Activated T-helper 1 cell treated with anti-CD3 and anti-CD28 coated beads, Interleukin-12 subunit alpha, Interleukin-12 subunit beta, Interleukin-2, Interleukin-4 antibody, amounts not matched to agents 30 ng/mL and 10 ng/mL and 1 ng/mL, durations not matched to agents 14 hours and 24 hours and 36 hours (primary cell): ENCODE measurements at regions not wholly inside any gene's neighbourhood (a gene's known extent, or its start where the extent isn't known, plus 50 kb on each side); places are given as distances from the start of the nearest gene placed in this dataset.

ENCODE experiments used
- DNase-seq: peaks from one replicate; pipeline ENCODE4 v3.0.0; 2021; ENCODE audit warnings: low spot score
- H3K27ac Mint-ChIP-seq: one replicate; pipeline ENCODE4 v1.8.0; 2021; ENCODE audit warnings: mild to moderate bottlenecking, mixed read lengths
- H3K27me3 Mint-ChIP-seq: one replicate; pipeline ENCODE4 v1.8.0; 2022; ENCODE audit warnings: mild to moderate bottlenecking, moderate library complexity, mixed read lengths; ENCODE audit not compliant: insufficient read depth
- H3K36me3 Mint-ChIP-seq: one replicate; pipeline ENCODE4 v1.8.0; 2021; ENCODE audit warnings: low read depth, mixed read lengths
- H3K4me1 Mint-ChIP-seq: one replicate; pipeline ENCODE4 v1.8.0; 2021; ENCODE audit warnings: low read depth, mixed read lengths
- H3K4me3 Mint-ChIP-seq: one replicate; pipeline ENCODE4 v1.8.0; 2021; ENCODE audit warnings: mild to moderate bottlenecking, moderate library complexity, mixed read lengths
- H3K9me3 Mint-ChIP-seq: one replicate; pipeline ENCODE4 v1.8.0; 2021; ENCODE audit warnings: mixed read lengths
- intact Hi-C: fragments of 100-400 bp; cut with micrococcal nuclease; formaldehyde crosslinking; loops from one replicate; pipeline ENCODE4 v1.15.1; 2024

- H3K36me3 Mint-ChIP-seq, result no peaks in the 10 kb centered on the region
- H3K9me3 Mint-ChIP-seq, result peaks cover 4% of the 10 kb centered on the region
- no peak overlapping the region for H3K27ac Mint-ChIP-seq
- H3K4me1 Mint-ChIP-seq, result no peaks in the 10 kb centered on the region
- H3K27me3 Mint-ChIP-seq, result no peaks in the 10 kb centered on the region
- no peak for DNase-seq
- no peak overlapping the region for H3K4me3 Mint-ChIP-seq
- intact Hi-C loops, result no loop called here
Measured at GRCh38 chr16:54586474-54587175, 300.0 kb upstream of the IRX3 start.

GRCh38 chr16:54585998-54586340 lies 299.4 kb upstream of the IRX3 start:
- no peak for DNase-seq
- Mint-ChIP-seq H3K27me3 (no peaks in the 10 kb centered on the region), H3K27ac (no peak overlapping the region), H3K4me1 (no peaks in the 10 kb centered on the region), H3K9me3 (peaks cover 4% of the 10 kb centered on the region), H3K36me3 (no peaks in the 10 kb centered on the region), H3K4me3 (no peak overlapping the region)
- intact Hi-C loops, result no loop called here

GRCh38 chr16:54585094-54585997 lies 298.8 kb upstream of the IRX3 start:
- Mint-ChIP-seq H3K36me3 (no peaks in the 10 kb centered on the region), H3K27ac (no peak overlapping the region), H3K4me1 (no peaks in the 10 kb centered on the region), H3K4me3 (no peak overlapping the region), H3K9me3 (peaks cover 4% of the 10 kb centered on the region), H3K27me3 (no peaks in the 10 kb centered on the region)
- intact Hi-C loops, result no loop called here
- no peak for DNase-seq

GRCh38 chr16:54584121-54584520 lies 297.5 kb upstream of the IRX3 start:
- H3K27me3 Mint-ChIP-seq, result no peaks in the 10 kb centered on the region
- intact Hi-C loops, result no loop called here
- no peak overlapping the region for H3K4me3 Mint-ChIP-seq
- H3K36me3 Mint-ChIP-seq, result no peaks in the 10 kb centered on the region
- H3K9me3 Mint-ChIP-seq, result peaks cover 4% of the 10 kb centered on the region
- no peak for DNase-seq
- no peak overlapping the region for H3K27ac Mint-ChIP-seq
- H3K4me1 Mint-ChIP-seq, result no peaks in the 10 kb centered on the region

- intact Hi-C loops, result no loop called here
- no peaks in the 10 kb centered on the region for H3K36me3 Mint-ChIP-seq
- no peak overlapping the region for H3K27ac Mint-ChIP-seq
- H3K4me1 Mint-ChIP-seq, result no peaks in the 10 kb centered on the region
- H3K9me3 Mint-ChIP-seq, result no peaks in the 10 kb centered on the region
- H3K27me3 Mint-ChIP-seq, result no peaks in the 10 kb centered on the region
- DNase-seq, result no peak
- H3K4me3 Mint-ChIP-seq, result no peak overlapping the region
Measured at GRCh38 chr16:54582631-54583250, 296.2 kb upstream of the IRX3 start.

- no peak for DNase-seq
- no peak overlapping the region for H3K27ac Mint-ChIP-seq
Measured at GRCh38 chr16:54579106-54579728, 292.6 kb upstream of the IRX3 start.

GRCh38 chr16:54577651-54578128 lies 291.1 kb upstream of the IRX3 start:
- intact Hi-C loops, result no loop called here
- no peak for DNase-seq
- H3K9me3 Mint-ChIP-seq, result no peaks in the 10 kb centered on the region
- H3K4me1 Mint-ChIP-seq, result no peaks in the 10 kb centered on the region
- H3K4me3 Mint-ChIP-seq, result no peak overlapping the region
- H3K36me3 Mint-ChIP-seq, result no peaks in the 10 kb centered on the region
- peaks cover 2% of the 10 kb centered on the region for H3K27me3 Mint-ChIP-seq
- H3K27ac Mint-ChIP-seq, result no peak overlapping the region

More at GRCh38 chr16:54579106-54579728, 292.6 kb upstream of the IRX3 start:
- H3K36me3 Mint-ChIP-seq, result no peaks in the 10 kb centered on the region
- H3K27me3 Mint-ChIP-seq, result peaks cover 2% of the 10 kb centered on the region
- H3K4me3 Mint-ChIP-seq, result no peak overlapping the region
- no peaks in the 10 kb centered on the region for H3K9me3 Mint-ChIP-seq
- intact Hi-C loops, result no loop called here
- H3K4me1 Mint-ChIP-seq, result no peaks in the 10 kb centered on the region

GRCh38 chr16:54576785-54577184 lies 290.2 kb upstream of the IRX3 start:
- Mint-ChIP-seq H3K36me3 (no peaks in the 10 kb centered on the region), H3K4me1 (no peaks in the 10 kb centered on the region), H3K27ac (no peak overlapping the region), H3K4me3 (no peak overlapping the region), H3K9me3 (no peaks in the 10 kb centered on the region), H3K27me3 (peaks cover 2% of the 10 kb centered on the region)
- no peak for DNase-seq
- intact Hi-C loops, result no loop called here

- H3K4me1 Mint-ChIP-seq, result no peaks in the 10 kb centered on the region
- no peak for DNase-seq
- no peaks in the 10 kb centered on the region for H3K9me3 Mint-ChIP-seq
- no peaks in the 10 kb centered on the region for H3K27me3 Mint-ChIP-seq
- H3K36me3 Mint-ChIP-seq, result no peaks in the 10 kb centered on the region
- intact Hi-C loops, result no loop called here
- H3K4me3 Mint-ChIP-seq, result no peak overlapping the region
- no peak overlapping the region for H3K27ac Mint-ChIP-seq
Measured at GRCh38 chr16:54568906-54569807, 282.6 kb upstream of the IRX3 start.

- DNase-seq, result no peak
- no peak overlapping the region for H3K27ac Mint-ChIP-seq
- intact Hi-C loops, result no loop called here
- H3K9me3 Mint-ChIP-seq, result no peaks in the 10 kb centered on the region
- H3K4me1 Mint-ChIP-seq, result no peaks in the 10 kb centered on the region
- H3K27me3 Mint-ChIP-seq, result no peaks in the 10 kb centered on the region
- H3K4me3 Mint-ChIP-seq, result no peak overlapping the region
- H3K36me3 Mint-ChIP-seq, result no peaks in the 10 kb centered on the region
Measured at GRCh38 chr16:54564841-54565240, 278.3 kb upstream of the IRX3 start.

GRCh38 chr16:54554581-54554980 lies 268.0 kb upstream of the IRX3 start:
- Mint-ChIP-seq H3K9me3 (peaks cover 3% of the 10 kb centered on the region), H3K4me3 (no peak overlapping the region), H3K27ac (no peak overlapping the region), H3K36me3 (no peaks in the 10 kb centered on the region), H3K4me1 (no peaks in the 10 kb centered on the region), H3K27me3 (no peaks in the 10 kb centered on the region)
- intact Hi-C loops, result no loop called here
- DNase-seq, result no peak

GRCh38 chr16:54548281-54548680 lies 261.7 kb upstream of the IRX3 start:
- H3K4me3 Mint-ChIP-seq, result no peak overlapping the region
- peaks cover 2% of the 10 kb centered on the region for H3K27me3 Mint-ChIP-seq
- no peaks in the 10 kb centered on the region for H3K4me1 Mint-ChIP-seq

More at GRCh38 chr16:54548281-54548680, 261.7 kb upstream of the IRX3 start:
- H3K36me3 Mint-ChIP-seq, result no peaks in the 10 kb centered on the region
- H3K27ac Mint-ChIP-seq, result no peak overlapping the region
- intact Hi-C loops, result no loop called here
- no peak for DNase-seq
- peaks cover 3% of the 10 kb centered on the region for H3K9me3 Mint-ChIP-seq
